GM19240 (cell line): ENCODE measurements at regions not wholly inside any gene's neighbourhood (a gene's known extent, or its start where the extent isn't known, plus 50 kb on each side); places are given as distances from the start of the nearest gene placed in this dataset.
"Not testable (repeated sequence)": the region's sequence is repeated elsewhere in the genome, so short reads cannot be mapped to it uniquely, and the experiment has no call there.

Source experiments
- DNase-seq: peaks from one replicate; pipeline ENCODE4 v3.0.0; 2011; ENCODE audit warnings: low spot score; ENCODE audit not compliant: insufficient read length

DNA sequence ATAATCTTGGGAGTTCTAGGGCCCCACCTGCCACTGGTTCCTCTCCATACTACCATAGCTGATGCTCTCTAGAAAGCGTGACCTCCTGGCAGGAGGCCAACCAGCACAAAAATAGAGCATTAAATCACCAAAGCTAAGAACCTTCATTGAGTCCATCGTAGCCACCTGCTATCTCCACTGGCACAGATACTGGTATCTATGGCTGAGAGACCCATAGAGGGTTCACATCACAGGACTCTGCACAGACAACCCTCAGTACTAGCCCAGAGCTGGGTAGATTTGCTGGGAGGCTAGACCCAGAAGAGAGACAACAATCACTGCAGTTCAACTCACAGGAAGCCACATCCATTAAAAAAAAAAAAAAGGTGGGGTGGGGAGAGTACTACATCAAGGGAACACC lies 509.1 kb downstream of the DTWD2 start:
- no peak for DNase-seq

DNA sequence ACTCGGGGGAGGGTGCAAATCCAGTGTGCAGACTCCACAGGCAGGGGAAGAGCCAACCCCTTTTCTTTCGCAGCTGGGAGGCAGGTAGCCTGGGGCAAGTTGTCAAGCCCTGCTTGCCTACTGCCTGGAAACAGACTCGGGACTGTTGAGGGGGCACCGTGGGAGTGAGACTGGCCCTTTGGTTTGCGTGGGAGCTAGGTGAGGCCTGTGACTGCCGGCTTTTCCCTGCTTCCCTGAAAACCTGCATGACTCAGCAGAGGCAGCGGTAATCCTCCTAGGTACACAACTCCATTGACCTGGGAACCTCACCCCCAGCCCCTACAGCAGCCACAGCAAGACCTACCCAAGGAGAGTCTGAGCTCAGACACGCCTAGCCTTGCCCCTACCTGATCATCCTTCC lies 509.5 kb downstream of the DTWD2 start:
- no peak for DNase-seq

DNA sequence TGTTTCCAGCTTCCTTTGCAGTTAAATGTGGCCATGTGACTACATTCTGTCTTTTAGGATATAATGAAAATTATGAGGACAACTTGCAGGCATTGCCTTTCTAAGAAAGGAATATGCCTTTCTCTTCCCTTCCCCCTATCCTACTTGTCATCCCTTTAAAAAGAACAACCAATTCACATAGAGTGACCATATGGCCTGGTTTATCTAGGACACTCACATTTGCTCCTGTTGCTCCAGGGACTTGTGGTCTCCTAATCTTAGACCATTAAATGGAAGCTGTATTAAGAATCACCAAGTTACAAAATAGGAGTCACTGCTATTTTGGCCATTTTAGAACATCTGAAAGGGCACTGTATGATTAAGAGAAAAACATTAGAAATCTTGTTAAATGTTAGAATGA lies 520.3 kb downstream of the DTWD2 start:
- no peak for DNase-seq

DNA sequence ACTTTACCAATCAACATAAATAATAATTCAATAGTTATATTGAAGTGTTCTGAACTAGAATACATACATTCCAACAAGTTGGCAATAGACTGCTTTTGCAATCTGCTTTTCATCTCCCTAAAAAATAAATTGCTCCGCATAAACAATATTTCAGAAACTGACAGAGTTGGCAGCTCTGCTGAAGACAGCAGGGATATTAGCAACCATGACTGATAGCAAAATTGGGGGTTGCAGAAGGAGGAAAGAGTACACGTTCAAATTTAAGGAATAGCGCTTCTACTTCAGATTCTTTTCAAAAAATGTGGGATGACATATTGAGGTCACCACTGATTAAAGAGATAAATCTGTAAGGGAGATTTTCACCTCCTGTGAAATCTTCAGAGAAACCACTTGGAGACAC lies 521.2 kb downstream of the DTWD2 start:
- DNase-seq, result no peak

DNA sequence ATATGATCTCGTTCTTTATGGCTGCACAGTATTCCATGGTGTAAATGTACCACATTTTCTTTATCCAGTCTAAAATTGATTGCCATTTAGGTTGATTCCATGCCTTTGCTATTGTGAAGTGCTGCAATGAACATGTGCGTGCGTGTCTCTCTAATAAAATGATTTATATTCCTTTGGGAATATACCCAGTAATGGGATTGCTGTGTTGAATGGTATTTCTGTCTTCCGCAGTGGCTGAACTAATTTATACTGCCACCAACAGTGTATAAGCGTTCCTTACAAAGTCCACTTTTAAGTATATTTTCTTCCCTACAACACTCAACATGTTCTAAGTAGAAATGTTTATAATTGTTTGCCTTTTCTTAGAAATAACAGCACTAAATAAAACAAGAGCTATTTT lies 521.9 kb downstream of the DTWD2 start:
- DNase-seq, result no peak

DNA sequence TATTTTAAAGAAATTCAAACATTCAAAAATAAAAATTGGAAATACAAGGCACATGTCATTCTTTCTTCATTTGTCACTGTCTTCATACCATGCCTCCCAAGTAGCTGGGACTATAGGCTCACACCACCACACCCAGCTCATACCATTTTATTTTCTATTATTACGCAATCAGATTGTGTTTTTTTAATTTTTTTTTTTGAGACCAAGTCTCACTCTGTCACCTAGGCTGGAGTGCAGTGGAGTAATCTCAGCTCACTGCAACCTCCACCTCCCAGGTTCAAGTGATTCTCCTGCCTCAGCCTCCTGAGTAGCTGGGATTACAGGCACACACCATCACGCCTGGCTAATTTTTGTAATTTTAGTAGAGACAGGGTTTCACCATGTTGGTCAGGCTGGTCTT lies 526.1 kb downstream of the DTWD2 start:
- not testable (repeated sequence) for DNase-seq

DNA sequence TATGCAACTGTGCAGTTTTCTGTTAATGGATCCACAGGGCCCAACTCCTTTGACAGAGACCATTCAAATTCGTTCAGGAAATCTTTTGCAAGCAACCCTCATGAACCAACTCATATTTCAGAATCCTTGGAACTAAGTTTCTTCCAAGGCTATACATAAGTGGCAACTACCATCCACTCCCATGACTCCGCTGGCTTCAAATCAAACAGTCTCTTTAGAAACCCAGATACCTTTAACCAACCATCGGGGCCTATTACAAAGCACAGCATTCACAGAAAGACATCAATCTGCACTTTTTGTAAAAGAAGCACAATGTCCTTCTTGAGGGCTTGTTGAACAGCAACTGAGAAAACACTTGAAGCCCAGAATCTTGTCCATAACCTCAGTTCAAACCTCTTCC lies 526.9 kb downstream of the DTWD2 start:
- no peak for DNase-seq

DNA sequence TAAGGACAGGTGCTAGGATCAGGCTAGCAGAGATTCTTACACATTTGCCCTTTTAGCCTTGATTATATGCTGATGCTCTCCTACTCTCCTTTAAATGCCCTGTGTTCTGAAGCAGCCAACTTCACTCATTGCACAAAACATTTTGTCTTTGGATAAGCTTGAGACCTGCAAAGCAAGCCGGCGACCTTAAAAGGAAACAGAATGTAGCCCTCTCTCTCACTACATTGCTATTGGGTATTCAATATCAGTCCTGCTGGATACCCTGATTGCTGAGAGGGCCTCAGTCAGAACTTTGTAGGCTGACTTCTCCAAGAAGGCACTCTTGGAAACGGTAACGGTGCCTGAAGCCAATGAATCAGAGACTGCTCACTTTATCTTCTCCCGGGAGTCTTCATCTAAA lies 528.9 kb downstream of the DTWD2 start:
- DNase-seq, result no peak

DNA sequence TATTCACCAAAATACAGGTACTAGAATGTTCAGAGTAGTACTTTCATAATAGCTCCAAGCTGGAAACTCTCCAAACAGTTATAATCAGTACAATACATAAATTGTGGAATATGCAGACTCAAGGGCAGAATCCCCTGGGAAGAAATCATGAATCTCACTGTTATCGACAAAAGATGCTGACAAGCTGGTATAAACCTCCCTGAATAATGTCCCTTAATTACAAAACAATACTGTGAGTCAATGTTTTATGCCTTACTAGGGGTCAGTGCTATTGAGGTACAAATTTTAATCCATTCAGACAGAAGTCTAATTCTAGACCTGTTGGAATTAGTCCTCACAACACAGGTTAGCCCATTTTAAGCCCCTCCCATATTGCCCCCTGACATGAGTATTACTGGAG lies 532.3 kb downstream of the DTWD2 start:
- DNase-seq, result no peak

DNA sequence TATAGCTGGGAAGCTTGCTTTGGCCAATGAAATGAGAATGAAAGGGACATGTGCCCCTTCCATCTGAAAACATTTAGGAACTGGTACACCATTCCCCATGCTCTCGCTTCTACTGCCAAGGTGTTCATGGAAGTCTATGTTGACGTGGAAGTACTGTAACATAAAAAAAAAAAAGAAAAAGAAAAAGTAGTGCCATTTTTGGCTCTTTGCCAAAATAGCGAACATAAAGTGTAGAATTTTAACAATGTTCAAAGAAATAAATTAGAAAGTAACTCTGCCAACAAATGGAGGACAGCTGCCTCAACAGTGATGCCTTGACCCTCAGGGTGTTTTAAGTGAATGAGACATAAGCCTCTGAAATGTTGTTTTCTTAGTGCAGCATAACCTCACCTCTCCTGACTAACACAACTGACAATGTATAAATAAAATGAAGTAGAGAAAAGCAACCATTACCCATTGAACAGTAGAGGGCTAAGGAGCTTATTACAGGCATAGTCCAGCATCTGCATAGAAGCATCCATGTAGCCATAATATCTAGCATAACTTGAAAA lies 536.6 kb downstream of the DTWD2 start:
- DNase-seq, result no peak

DNA sequence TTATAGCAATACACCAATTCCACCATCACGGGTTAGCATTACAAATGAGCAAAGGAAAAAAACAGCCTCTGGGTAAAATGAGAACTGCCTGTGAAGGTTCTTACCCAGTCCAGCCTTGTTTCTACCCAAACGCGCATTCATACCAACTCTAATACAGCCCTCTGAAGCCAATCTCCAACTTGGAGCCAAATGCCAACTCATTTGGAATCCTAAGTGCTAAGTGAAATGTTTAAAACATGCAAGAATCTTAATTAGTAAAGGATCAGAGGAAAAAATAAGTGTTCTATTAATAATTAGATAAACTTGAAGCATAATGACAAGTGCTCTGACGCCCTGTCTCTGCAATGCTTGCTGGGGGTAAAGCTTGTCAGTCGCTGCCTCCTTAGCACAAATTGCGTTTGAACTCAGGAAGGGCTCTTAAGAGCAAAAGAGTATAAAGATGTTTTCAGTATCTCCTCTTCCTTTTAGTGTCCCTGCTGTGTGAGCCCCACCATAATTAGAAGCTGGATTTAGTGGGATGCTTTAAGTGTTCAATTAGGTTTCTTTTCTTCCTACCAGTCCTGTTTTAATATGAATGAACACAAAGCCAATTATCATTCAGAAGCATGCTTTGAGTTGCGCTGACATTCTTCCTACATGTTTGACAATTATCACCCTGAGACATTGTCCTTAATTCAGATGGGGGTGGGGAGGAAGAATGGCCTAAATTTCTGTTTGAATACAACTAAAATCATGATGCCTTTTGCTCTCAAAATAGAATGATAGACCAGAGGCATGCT lies 537.6 kb downstream of the DTWD2 start:
- no peak for DNase-seq

DNA sequence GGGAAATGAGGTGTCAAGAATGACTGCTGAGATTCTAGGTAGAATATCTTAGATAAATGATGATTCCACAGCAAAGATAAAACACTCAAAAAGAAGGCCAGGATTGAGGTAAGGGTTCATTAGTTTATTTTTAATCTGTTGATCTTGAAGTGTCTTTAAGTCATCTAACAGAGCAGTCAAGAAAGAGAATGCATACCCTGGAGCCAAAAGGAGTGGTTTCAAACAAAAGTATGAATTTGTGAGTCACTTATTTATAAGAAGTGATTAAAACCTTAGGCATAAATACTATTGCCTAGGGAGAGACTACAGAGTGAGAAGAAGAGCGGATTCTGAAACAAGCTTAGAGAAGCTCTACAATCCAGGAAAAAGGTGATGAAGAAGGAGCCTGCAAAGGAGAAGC lies 541.0 kb downstream of the DTWD2 start:
- DNase-seq, result no peak

DNA sequence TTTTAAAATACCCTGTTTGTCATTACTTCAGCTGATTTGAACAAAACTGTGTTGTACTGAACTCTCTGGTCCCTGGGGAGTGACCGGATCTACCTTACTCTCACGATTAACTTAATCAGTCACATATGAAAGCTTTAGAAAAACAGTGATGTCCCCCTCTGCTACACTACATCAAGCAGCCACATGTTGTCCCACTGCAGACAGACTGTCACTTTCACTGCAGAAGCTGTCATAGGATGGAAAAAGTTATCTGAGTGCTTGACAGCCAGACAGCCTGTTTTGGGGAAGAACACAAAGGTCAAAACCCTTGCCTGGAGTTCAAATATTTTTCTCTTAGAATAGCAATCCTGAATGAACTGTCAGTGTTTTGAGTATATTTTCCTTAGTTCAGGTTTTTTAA lies 546.4 kb downstream of the DTWD2 start:
- no peak for DNase-seq

DNA sequence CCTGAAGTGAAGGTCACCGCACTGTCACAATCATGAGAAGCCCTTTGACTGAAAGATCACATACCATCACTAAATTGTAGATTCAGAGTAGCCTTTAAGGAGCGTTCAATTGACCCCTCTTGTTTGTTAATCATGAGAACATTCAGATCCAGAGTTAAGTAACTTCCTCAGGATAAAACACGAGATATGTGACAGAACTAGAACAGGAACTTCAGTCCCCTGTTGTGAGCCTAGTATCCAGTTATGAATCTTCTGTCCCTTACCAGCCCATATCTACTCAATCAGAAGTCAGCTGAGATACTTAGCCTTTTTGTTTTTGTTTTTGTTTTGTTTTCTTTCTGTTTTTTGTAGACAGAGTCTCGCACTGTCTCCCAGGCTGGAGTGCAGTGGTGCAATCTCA lies 547.3 kb downstream of the DTWD2 start:
- no peak for DNase-seq

DNA sequence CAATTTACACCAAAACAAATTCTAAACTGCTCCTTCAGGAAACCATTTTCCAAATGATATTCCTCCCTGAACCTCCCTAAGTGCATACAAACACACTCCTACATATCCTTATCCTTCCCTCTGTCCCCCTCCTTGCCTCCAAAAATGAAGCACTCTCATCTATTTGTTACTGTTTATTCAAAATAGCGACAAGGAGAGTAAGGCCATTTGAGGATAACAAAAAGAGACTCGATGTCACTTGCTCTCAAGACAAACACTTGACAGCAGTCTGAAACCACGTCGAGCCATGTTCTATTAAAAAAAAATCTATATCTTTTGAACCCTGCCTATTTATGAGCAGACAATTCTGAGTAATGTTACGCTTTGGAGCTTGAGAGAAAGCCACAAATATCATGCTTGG lies 547.9 kb downstream of the DTWD2 start:
- no peak for DNase-seq

DNA sequence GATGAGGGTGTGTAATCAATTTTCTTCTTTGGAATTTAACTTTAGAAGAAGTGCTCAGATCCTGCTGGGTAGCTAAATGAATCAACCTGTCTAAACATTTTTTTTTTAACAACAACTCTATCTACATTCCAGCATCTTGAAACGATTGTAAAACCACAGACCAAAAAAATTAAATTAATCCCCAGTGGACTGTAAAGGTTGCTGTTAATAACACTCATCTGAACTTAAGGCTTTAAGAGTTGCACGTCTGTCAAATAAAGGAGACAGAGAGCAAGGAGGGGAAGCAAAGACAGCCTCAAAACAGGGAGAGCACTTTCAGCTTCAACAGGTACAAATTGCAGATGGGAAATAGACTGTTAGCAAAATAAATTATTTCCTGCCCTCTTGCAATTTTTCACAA lies 548.5 kb downstream of the DTWD2 start:
- DNase-seq, result no peak

DNA sequence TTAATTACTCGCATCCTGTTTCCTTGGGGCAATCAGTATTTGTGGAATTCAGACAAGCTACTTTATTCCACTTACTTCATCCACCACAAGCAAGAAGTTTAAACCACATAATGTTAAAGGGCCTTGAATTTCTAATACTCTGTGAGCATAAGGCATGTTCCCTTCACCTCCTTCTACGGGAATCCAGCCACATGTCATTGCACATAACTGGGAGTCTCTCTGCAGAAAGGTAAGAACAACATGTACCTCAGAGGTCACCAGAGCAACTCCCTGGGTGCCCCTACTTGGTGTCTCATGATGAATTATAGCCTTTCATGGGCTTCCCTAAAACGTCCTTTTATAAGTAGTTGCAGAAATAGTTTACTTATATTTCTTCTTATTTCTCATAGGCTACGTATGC lies 553.2 kb downstream of the DTWD2 start:
- DNase-seq, result no peak

DNA sequence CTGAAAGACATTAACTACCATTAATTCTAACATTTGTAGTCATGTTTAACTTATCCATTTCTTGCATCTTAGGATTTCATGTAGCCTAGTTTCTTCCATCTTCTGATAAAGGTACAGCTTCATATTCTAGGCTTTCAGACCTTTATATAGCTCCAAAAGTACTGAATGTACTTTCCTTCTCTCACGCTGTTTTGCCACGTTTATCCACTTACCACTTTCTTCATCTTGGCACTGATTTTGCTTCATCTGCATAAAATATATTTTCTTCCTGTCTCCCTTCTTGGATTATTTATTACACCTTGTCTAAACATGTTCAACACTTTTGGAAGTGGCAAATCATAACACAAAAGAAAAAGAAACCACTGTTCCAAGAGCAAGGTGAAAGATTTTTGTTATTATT lies 553.8 kb downstream of the DTWD2 start:
- DNase-seq, result no peak

DNA sequence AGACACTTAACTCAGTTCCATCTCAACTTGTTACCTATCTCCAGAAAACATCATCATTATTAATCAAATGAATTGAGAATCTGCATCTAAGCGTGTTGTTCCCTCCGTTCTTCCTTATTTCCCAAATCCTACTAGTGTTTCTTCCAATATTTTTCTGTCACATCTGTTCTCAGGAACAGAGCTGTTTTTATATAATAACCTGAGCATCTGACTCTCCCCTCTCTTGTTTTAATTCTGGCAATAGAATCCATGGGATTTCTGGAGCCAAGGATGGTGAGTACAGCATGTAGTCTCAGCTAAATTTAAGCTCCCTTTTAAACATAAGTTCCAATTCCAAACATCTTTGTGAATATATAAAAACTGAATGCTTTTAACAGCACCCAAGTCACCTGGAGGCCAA lies 558.3 kb downstream of the DTWD2 start:
- no peak for DNase-seq

DNA sequence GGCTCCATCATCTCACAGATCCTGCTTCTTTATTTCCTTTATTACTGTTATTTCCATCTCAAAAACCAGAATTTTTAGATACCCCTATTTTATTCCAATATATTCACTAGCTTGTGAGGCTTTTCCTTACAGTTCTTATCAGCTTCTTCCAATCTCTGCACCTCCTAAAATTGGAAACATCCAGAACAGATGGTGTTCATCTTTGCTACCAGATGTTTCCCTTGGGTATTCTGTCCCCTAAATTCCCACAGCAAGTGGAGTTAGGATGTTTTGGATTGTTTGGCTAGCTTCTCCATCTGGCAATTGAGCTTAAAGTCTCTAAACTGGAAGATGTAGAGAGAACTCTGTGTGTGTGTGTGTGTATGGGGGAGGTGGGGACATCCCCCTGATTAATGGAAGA lies 580.4 kb downstream of the DTWD2 start:
- DNase-seq, result no peak

DNA sequence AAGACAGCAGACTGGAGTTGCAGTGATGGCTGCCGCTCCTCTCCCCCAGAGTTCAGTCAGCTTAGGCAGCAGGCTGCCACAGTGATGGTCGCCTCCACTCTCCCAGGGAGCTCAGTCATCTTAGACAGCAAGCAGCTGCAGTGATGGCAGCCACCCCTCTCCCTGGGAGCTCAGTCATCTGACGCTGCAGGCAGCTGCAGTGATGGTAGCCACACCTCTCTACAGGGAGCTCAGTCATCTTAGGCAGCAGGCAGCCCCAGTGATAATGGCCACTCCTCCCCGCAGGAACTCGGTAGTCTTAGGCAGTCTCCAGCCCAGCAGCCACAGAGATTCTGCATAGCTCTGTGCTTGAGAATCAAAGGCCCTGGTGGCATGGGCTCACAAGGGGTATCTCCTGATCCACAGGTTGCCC lies 582.7 kb downstream of the DTWD2 start:
- no peak for DNase-seq

DNA sequence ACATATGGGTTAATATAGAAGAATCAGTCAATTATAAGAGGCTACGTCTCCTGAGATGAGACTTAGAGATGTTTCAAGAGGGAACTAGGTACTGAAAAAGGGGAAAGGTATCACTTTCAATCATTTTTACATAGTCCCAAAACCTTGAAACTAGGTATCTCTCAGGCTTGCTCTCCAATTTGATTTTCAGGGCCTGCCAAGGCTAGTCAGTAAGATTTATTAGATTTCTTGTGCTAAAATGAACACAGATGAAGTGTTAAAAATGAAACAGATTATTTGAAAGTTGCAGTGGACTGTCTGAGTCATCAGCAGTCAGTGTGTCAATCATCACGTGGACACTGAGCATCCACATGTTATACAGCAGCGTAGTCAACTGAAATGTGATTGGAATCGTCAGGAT lies 591.1 kb downstream of the DTWD2 start:
- DNase-seq, result no peak

DNA sequence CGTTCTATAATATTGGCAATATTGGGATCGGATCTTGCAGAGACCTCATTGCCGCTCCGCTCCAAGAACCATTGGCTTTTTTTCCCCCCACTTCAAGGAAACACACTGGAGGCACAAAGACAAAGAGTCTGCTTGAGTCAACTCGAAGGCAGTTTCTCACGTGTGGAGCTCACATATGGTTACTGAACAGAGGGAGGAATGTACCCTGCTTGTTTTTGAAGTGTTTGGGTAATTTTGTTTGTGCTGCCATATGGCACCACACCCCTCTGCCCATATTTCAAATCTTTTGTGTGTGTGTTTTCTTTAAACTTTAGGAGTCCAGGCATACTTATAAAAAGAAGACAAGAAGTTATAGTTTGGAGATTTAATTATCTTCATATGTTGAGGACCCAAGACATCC lies 595.9 kb downstream of the DTWD2 start:
- no peak for DNase-seq

DNA sequence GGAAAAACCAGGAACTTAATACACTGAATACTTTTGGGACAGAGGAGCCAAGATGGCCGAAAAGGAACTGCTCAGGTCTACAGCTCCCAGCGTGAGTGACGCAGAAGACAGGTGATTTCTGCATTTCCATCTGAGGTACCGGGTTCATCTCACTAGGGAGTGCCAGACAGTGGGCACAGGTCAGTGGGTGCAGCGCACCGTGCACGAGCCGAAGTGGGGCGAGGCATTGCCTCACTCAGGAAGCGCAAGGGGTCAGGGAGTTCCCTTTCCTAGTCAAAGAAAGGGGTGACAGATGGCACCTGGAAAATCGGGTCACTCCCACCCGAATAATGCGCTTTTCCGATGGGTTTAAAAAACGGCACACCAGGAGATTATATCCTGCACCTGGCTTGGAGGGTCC lies 605.4 kb downstream of the DTWD2 start:
- DNase-seq, result not testable (repeated sequence)
